HEK293T (cell line): ENCODE measurements at regions not wholly inside any gene's neighbourhood (a gene's known extent, or its start where the extent isn't known, plus 50 kb on each side); places are given as distances from the start of the nearest gene placed in this dataset.

Experiments
- BHLHE40 ChIP-seq: fragments of 450-650 bp; IDR thresholded peaks from 2 replicates; pipeline ENCODE4 v1.6.1; 2016; ENCODE audit warnings: mild to moderate bottlenecking, moderate library complexity, borderline replicate concordance
- ELF4 ChIP-seq: fragments of 450-650 bp; IDR thresholded peaks from 2 replicates; pipeline ENCODE4 v1.6.1; 2017; ENCODE audit warnings: antibody characterized with exemption
- FOXK2 ChIP-seq: fragments of 450-650 bp; IDR thresholded peaks from 2 replicates; pipeline ENCODE4 v1.6.1; 2016; ENCODE audit warnings: mild to moderate bottlenecking
- TARDBP ChIP-seq: fragments of 450-650 bp; IDR thresholded peaks from 2 replicates; pipeline ENCODE4 v1.6.1; 2016
- ZNF384 ChIP-seq: fragments of 450-650 bp; IDR thresholded peaks from 2 replicates; pipeline ENCODE4 v1.6.1; 2016

GRCh38 chr3:99049164-99049563 lies 147.7 kb upstream of the DCBLD2 start:
- TF ChIP-seq ELF4 = no peak
- TF ChIP-seq BHLHE40 = no peak
- TF ChIP-seq TARDBP = no peak
- TF ChIP-seq FOXK2 = no peak
- no peak for TF ChIP-seq ZNF384
